HUES48 (cell line): ENCODE measurements at regions not wholly inside any gene's neighbourhood (a gene's known extent, or its start where the extent isn't known, plus 50 kb on each side); places are given as distances from the start of the nearest gene placed in this dataset.
"Not testable (repeated sequence)": the region's sequence is repeated elsewhere in the genome, so short reads cannot be mapped to it uniquely, and the experiment has no call there.

Source experiments
- H3K27ac ChIP-seq: one replicate; pipeline ENCODE4 v1.7.0; 2013; ENCODE audit warnings: low read depth, low read length, inconsistent platforms
- H3K27me3 ChIP-seq: 2 replicates; pipeline ENCODE4 v1.6.1; 2013; ENCODE audit warnings: mild to moderate bottlenecking, low read length; ENCODE audit not compliant: control insufficient read depth, insufficient read depth
- H3K36me3 ChIP-seq: 2 replicates; pipeline ENCODE4 v1.6.1; 2013; ENCODE audit warnings: low read length; ENCODE audit not compliant: control insufficient read depth, insufficient read depth
- H3K4me1 ChIP-seq: 2 replicates; pipeline ENCODE4 v1.6.1; 2013; ENCODE audit warnings: mild to moderate bottlenecking, low read length; ENCODE audit not compliant: control insufficient read depth, insufficient read depth
- H3K4me3 ChIP-seq: 2 replicates; pipeline ENCODE4 v1.5.1; 2013; ENCODE audit warnings: mild to moderate bottlenecking, low read depth, low read length
- H3K9ac ChIP-seq: 2 replicates; pipeline ENCODE4 v1.6.1; 2013; ENCODE audit warnings: mild to moderate bottlenecking, low read depth, low read length, moderate library complexity
- H3K9me3 ChIP-seq: 2 replicates; pipeline ENCODE4 v1.6.1; 2013; ENCODE audit warnings: low read length; ENCODE audit not compliant: control insufficient read depth, insufficient read depth

DNA sequence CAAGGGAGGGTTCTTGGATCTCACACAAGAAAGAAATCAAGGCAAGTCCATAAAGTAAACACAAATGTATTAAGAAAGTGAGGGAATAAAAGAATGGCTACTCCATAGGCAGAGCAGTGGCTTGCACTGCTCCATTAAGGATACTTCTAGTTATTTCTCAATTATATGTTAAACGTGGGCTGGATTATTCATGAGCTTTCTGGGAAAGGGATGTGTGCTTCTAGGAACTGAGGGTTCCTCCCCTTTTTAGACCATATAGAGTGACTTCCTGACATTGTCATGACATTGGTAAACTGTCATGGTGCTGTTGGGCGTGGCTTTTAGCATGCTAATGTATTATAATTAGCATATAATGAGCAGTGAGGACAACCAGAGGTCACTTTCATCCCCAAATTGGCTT, 108.4 kb downstream of the SPIN4 start:
- not testable (repeated sequence) for H3K4me3 ChIP-seq, H3K9me3 ChIP-seq, H3K27me3 ChIP-seq, H3K4me1 ChIP-seq, H3K36me3 ChIP-seq, H3K27ac ChIP-seq, H3K9ac ChIP-seq

DNA sequence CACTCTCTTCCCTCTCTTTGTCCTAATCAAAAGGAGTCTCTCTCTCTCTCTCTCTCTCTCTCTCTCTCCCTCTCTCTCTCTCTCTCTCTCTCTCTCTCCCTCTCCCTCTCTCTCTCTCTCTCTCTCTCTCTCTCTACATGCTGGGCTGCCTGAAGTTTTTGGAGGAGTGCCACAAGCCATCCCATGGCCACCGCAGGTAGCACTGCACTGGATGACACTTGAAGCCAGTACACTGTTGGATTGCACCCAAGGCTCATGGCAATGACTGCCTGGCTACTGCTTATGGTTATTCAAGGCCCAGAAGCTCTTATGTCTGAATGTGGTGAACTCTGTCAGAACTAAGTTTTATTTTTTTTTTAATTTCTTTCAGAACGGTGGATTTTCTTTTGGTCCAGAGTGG, 115.2 kb downstream of the SPIN4 start:
- H3K27me3 ChIP-seq, H3K4me3 ChIP-seq, H3K27ac ChIP-seq, H3K9ac ChIP-seq, H3K9me3 ChIP-seq, H3K4me1 ChIP-seq, H3K36me3 ChIP-seq: not testable (repeated sequence)

- not testable (repeated sequence) for H3K9me3 ChIP-seq, H3K27me3 ChIP-seq, H3K4me1 ChIP-seq, H3K27ac ChIP-seq, H3K4me3 ChIP-seq, H3K9ac ChIP-seq, H3K36me3 ChIP-seq
Observed at GRCh38 chrX:63233013-63233412, 118.1 kb downstream of the SPIN4 start.

DNA sequence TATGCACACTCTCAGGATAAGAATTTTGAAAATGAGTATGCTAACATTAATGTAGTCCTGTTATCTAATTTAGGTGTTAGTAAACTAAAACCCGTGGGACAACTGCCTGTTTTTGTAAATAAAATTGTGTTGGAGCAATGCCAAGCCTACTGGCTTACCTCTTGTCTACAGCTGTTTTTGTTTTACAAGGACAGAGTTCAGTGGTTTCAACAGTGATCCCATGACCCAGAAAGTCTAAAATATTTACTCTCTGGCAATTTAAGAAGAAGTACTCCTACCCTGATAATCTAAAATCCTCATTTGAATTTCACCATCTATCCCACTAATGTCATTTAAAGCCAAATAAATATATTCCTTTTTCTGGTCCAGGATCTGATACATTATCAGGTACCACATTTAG, 132.9 kb downstream of the SPIN4 start:
- not testable (repeated sequence) for H3K4me1 ChIP-seq, H3K27me3 ChIP-seq, H3K27ac ChIP-seq, H3K36me3 ChIP-seq, H3K9ac ChIP-seq, H3K4me3 ChIP-seq, H3K9me3 ChIP-seq

DNA sequence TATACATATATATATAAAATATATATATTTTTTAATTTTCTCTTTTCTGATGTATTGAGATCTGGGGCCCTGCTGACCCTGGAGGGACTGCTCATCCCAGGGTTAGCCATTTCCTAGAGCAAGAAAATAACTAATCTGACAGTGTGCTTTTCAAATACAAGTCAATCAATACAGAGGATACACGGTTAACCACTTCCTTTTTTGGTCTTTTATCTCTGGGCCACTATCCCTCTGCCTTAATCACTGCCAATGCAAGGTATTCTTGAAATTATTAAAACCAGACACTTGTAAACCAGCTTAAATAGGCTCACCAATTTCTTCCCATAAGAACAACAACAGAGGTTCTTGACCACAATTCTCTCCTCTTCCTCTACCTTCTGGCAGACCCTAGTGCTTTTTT, 133.6 kb downstream of the SPIN4 start:
- not testable (repeated sequence) for H3K4me1 ChIP-seq, H3K36me3 ChIP-seq, H3K4me3 ChIP-seq, H3K27ac ChIP-seq, H3K9ac ChIP-seq, H3K27me3 ChIP-seq, H3K9me3 ChIP-seq

DNA sequence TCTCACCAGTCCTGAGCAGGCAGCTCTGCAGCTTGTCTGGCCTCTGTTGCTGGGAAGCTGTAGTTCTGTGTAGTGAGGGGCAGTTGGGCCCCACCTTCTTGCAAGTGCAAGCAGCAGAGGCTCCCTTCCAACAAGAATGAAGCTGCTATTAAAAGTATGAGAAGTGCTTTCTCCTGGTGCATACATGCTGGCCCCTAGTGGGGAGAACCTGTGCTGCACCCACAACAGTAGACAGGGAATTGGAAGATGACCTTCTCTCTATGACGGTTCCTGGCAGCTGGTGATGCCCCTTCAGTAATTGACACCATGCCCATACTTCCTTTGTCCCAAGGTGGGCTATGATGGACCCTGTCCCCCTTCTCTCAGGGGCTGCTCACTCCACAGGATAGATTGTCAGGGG, 141.5 kb downstream of the SPIN4 start:
- H3K4me1 ChIP-seq, H3K27me3 ChIP-seq, H3K36me3 ChIP-seq, H3K9ac ChIP-seq, H3K4me3 ChIP-seq, H3K9me3 ChIP-seq, H3K27ac ChIP-seq: not testable (repeated sequence)

GRCh38 chrX:63209128-63209527, 142.0 kb downstream of the SPIN4 start:
- H3K9ac ChIP-seq, H3K36me3 ChIP-seq, H3K9me3 ChIP-seq, H3K4me1 ChIP-seq, H3K27ac ChIP-seq, H3K4me3 ChIP-seq, H3K27me3 ChIP-seq: not testable (repeated sequence)

GRCh38 chrX:63204266-63205074, 146.7 kb downstream of the SPIN4 start:
- H3K36me3 ChIP-seq, H3K27ac ChIP-seq, H3K9me3 ChIP-seq, H3K4me3 ChIP-seq, H3K4me1 ChIP-seq, H3K27me3 ChIP-seq, H3K9ac ChIP-seq: not testable (repeated sequence)

DNA sequence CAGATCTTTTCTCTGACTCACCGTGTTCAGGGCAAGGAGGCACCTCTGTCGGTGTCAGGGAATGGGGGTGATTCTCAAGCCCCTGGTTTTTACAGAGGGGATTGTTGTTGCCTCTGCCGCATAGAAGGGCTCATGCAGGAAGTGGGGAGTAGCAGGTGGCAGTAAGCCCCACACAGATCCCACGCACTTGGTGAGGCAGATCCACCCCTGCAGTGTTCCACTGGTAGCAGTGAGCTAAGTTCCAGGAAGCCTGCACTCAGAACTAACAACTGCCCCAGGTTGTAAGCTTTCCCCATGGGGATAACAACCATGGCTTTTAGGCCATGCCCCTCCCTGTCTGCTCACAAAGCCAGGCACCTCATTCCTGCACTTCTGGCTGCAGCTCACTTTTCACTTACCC, 149.1 kb downstream of the SPIN4 start:
- not testable (repeated sequence) for H3K27me3 ChIP-seq, H3K27ac ChIP-seq, H3K9ac ChIP-seq, H3K4me3 ChIP-seq, H3K4me1 ChIP-seq, H3K9me3 ChIP-seq, H3K36me3 ChIP-seq

- H3K27ac ChIP-seq, H3K4me3 ChIP-seq, H3K4me1 ChIP-seq, H3K27me3 ChIP-seq, H3K36me3 ChIP-seq, H3K9me3 ChIP-seq, H3K9ac ChIP-seq: not testable (repeated sequence)
Observed at GRCh38 chrX:63198693-63199092, 152.4 kb downstream of the SPIN4 start.

DNA sequence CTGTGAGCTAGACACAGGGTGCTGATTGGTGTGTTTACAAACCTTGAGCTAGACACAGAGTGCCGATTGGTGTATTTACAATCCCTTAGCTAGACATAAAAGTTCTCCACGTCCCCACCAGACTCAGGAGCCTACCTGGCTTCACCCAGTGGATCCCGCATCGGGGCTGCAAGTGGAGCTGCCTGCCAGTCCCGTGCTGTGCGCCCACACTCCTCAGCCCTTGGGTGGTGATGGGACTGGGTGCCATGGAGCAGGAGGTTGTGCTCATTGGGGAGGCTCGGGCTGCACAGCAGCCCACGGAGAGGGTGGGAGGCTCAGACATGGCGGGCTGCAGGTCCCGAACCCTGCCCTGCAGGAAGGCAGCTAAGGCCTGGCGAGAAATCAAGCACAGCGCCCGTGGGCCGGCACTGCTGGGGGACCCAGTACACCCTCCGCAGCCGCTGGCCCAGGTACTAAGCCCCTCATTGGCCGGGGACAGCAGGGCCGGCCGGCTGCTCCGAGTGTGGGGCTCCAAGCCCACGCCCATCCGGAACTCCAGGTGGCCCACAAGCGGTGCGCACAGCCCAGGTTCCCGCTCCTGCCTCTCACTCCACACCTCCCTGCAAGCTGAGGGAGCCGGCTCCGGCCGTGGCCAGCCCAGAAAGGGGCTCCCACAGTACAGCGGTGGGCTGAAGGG, 158.6 kb downstream of the SPIN4 start:
- peaks cover 24% of the 10 kb centered on the region for H3K9me3 ChIP-seq
- not testable (repeated sequence) for H3K27me3 ChIP-seq, H3K4me1 ChIP-seq, H3K4me3 ChIP-seq, H3K36me3 ChIP-seq, H3K9ac ChIP-seq, H3K27ac ChIP-seq
